WTC11 (cell line): ENCODE measurements at regions not wholly inside any gene's neighbourhood (a gene's known extent, or its start where the extent isn't known, plus 50 kb on each side); places are given as distances from the start of the nearest gene placed in this dataset.

Source experiments
- ATAC-seq: fragments of 200-7000 bp; cut with Tn5 transposase; 2 replicates; pipeline ENCODE4 v1.10.0; 2021; ENCODE audit warnings: mild to moderate bottlenecking, moderate library complexity
- CTCF ChIA-PET: fragments of 300-600 bp; sonication (Branson Sonifier 250); formaldehyde crosslinking; loops from one replicate; lab custom pipeline; 2021; ENCODE audit warnings: antibody characterized with exemption; lab: Charles Lee
- POLR2A ChIA-PET: fragments of 350-600 bp; sonication (Branson Sonifier 250); formaldehyde crosslinking; loops from one replicate; lab custom pipeline; 2021; ENCODE audit warnings: antibody characterized with exemption; lab: Charles Lee
- DNase-seq: peaks from one replicate; pipeline ENCODE4 v3.0.0; 2021; ENCODE audit warnings: low spot score
- H3K27ac Mint-ChIP-seq: 2 replicates; pipeline ENCODE4 v1.8.0; 2021; ENCODE audit warnings: mixed read lengths
- H3K27me3 Mint-ChIP-seq: 2 replicates; pipeline ENCODE4 v1.8.0; 2021; ENCODE audit warnings: low read depth, mild to moderate bottlenecking, moderate library complexity, mixed read lengths
- H3K36me3 Mint-ChIP-seq: 2 replicates; pipeline ENCODE4 v1.8.0; 2021; ENCODE audit warnings: mixed read lengths
- H3K4me1 Mint-ChIP-seq: 2 replicates; pipeline ENCODE4 v1.8.0; 2022; ENCODE audit warnings: mixed read lengths
- H3K4me3 Mint-ChIP-seq: 2 replicates; pipeline ENCODE4 v1.8.0; 2021; ENCODE audit warnings: mild to moderate bottlenecking, moderate library complexity, mixed read lengths
- H3K9me3 Mint-ChIP-seq: 2 replicates; pipeline ENCODE4 v1.8.0; 2021; ENCODE audit warnings: mixed read lengths
- CBFB ChIP-seq: sonication (generic); formaldehyde crosslinking; IDR thresholded peaks from 2 replicates; pipeline ENCODE4 v1.8.1; 2022; ENCODE audit warnings: mild to moderate bottlenecking, low read depth, missing genetic modification reagents
- ELF4 ChIP-seq: sonication (generic); formaldehyde crosslinking; IDR thresholded peaks from 2 replicates; pipeline ENCODE4 v1.8.1; 2022; ENCODE audit warnings: low read depth, mild to moderate bottlenecking, moderate library complexity, missing genetic modification reagents
- EMX1 ChIP-seq: fragments of 250-450 bp; sonication (Bioruptor Pico); IDR thresholded peaks from 2 replicates; pipeline ENCODE4 v1.8.0; 2021; ENCODE audit warnings: mild to moderate bottlenecking
- IRF2 ChIP-seq: sonication (generic); formaldehyde crosslinking; IDR thresholded peaks from 2 replicates; pipeline ENCODE4 v1.8.0; 2022; ENCODE audit warnings: low read depth, missing genetic modification reagents, borderline replicate concordance
- KAT7 ChIP-seq: sonication (generic); formaldehyde crosslinking; IDR thresholded peaks from 2 replicates; pipeline ENCODE4 v1.8.1; 2023; ENCODE audit warnings: missing genetic modification reagents, mild to moderate bottlenecking, borderline replicate concordance
- MXD4 ChIP-seq: fragments of 250-450 bp; sonication (Bioruptor Pico); IDR thresholded peaks from 2 replicates; pipeline ENCODE4 v1.8.0; 2021; ENCODE audit warnings: mild to moderate bottlenecking, moderate library complexity, borderline replicate concordance
- NFE2L1 ChIP-seq: sonication (generic); formaldehyde crosslinking; IDR thresholded peaks from 2 replicates; pipeline ENCODE4 v1.8.1; 2023; ENCODE audit warnings: missing genetic modification reagents
- NR2C2 ChIP-seq: sonication (generic); formaldehyde crosslinking; IDR thresholded peaks from 2 replicates; pipeline ENCODE4 v1.8.0; 2022; ENCODE audit warnings: mild to moderate bottlenecking, missing genetic modification reagents
- SMAD3 ChIP-seq: sonication (generic); formaldehyde crosslinking; IDR thresholded peaks from 2 replicates; pipeline ENCODE4 v1.8.0; 2022; ENCODE audit warnings: missing genetic modification reagents, mild to moderate bottlenecking, borderline replicate concordance
- SP1 ChIP-seq: sonication (generic); formaldehyde crosslinking; conservative IDR thresholded peaks from 2 replicates; pipeline ENCODE4 v1.8.1; 2022; ENCODE audit warnings: missing genetic modification reagents
- TEAD1 ChIP-seq: sonication (generic); formaldehyde crosslinking; IDR thresholded peaks from 2 replicates; pipeline ENCODE4 v1.8.0; 2022; ENCODE audit warnings: mild to moderate bottlenecking, missing genetic modification reagents
- ZNF219 ChIP-seq: sonication (generic); formaldehyde crosslinking; IDR thresholded peaks from 2 replicates; pipeline ENCODE4 v1.8.0; 2023; ENCODE audit warnings: missing genetic modification reagents, mild to moderate bottlenecking, borderline replicate concordance
- ZNF263 ChIP-seq: sonication (generic); formaldehyde crosslinking; IDR thresholded peaks from 2 replicates; pipeline ENCODE4 v1.8.1; 2022; ENCODE audit warnings: low read depth, mild to moderate bottlenecking, moderate library complexity, missing genetic modification reagents
- ZNF317 ChIP-seq: sonication (generic); formaldehyde crosslinking; IDR thresholded peaks from 2 replicates; pipeline ENCODE4 v1.8.1; 2023; ENCODE audit warnings: low read depth, mild to moderate bottlenecking, moderate library complexity, missing genetic modification reagents, borderline replicate concordance
- TF ChIP-seq, protein P1 (sequence below): sonication (generic); formaldehyde crosslinking; conservative IDR thresholded peaks from 2 replicates; pipeline ENCODE4 v1.8.1; 2023; ENCODE audit warnings: mild to moderate bottlenecking, low read depth, missing genetic modification reagents, moderate library complexity
- TF ChIP-seq, protein P2 (sequence below): sonication (generic); formaldehyde crosslinking; IDR thresholded peaks from 2 replicates; pipeline ENCODE4 v1.8.0; 2023; ENCODE audit warnings: missing genetic modification reagents
- TF ChIP-seq, protein P3 (sequence below): sonication (generic); formaldehyde crosslinking; IDR thresholded peaks from 2 replicates; pipeline ENCODE4 v1.8.1; 2022; ENCODE audit warnings: mild to moderate bottlenecking, missing genetic modification reagents, moderate library complexity, borderline replicate concordance
- TF ChIP-seq, protein P4 (sequence below): sonication (generic); formaldehyde crosslinking; IDR thresholded peaks from 2 replicates; pipeline ENCODE4 v1.8.1; 2023; ENCODE audit warnings: mild to moderate bottlenecking, missing genetic modification reagents, moderate library complexity
- TF ChIP-seq, protein P5 (sequence below): sonication (generic); formaldehyde crosslinking; IDR thresholded peaks from 2 replicates; pipeline ENCODE4 v1.8.1; 2022; ENCODE audit warnings: mild to moderate bottlenecking, moderate library complexity, missing genetic modification reagents

DNA sequence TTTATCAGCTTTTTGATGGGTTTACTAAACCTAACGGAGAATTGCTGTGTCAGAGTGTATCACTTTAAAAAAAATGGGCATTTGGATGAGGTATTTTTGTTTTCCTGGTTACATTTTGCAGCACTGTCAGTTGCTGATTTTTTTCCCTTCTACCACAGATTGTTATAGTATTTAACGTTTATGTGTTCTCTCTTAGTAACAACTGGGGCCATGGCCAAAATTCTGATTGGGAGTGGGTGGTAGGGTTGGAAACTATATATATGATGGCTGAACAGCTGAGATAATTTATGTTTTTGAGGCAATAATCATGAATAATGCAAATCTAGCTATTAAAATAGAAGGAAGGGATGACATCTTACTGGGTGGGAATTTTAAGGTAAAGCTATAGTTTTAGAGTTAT, 229.4 kb upstream of the SUCLG2 start (continued):
- TF ChIP-seq, protein P1, sequence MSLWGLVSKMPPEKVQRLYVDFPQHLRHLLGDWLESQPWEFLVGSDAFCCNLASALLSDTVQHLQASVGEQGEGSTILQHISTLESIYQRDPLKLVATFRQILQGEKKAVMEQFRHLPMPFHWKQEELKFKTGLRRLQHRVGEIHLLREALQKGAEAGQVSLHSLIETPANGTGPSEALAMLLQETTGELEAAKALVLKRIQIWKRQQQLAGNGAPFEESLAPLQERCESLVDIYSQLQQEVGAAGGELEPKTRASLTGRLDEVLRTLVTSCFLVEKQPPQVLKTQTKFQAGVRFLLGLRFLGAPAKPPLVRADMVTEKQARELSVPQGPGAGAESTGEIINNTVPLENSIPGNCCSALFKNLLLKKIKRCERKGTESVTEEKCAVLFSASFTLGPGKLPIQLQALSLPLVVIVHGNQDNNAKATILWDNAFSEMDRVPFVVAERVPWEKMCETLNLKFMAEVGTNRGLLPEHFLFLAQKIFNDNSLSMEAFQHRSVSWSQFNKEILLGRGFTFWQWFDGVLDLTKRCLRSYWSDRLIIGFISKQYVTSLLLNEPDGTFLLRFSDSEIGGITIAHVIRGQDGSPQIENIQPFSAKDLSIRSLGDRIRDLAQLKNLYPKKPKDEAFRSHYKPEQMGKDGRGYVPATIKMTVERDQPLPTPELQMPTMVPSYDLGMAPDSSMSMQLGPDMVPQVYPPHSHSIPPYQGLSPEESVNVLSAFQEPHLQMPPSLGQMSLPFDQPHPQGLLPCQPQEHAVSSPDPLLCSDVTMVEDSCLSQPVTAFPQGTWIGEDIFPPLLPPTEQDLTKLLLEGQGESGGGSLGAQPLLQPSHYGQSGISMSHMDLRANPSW (CRISPR knock-in tag) = no peak
- TF ChIP-seq MXD4 (CRISPR knock-in tag) (no peak), ZNF219 (no peak), TEAD1 (CRISPR knock-in tag) (no peak), CBFB (CRISPR knock-in tag) (no peak)

DNA sequence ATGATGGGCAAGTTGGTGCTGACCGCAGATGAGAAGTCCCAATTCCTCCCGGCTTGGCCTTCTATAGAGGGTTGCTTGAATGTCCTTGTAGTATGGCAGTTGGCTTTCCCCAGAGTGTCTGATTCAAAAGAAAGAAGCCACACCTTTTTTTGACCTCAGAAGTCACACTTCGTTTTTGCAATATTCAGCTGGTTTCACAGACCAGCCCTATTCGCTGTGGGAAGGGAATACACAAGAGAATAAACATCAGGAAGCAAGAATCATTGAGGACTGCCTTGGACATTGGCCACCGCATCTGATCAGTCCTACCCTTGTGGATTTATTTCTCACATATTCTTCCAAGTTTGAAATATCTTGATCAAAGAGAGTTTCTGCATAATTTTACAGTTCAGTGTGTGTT, 228.6 kb upstream of the SUCLG2 start:
- no peak for DNase-seq
- peaks cover 8% of the 10 kb centered on the region for H3K9me3 Mint-ChIP-seq
- ChIA-PET CTCF (no interaction called here), POLR2A (interaction anchor here (0.6 kb wide), 1 partner anchor 498 kb away, joined by 3 read pairs; no protein-coding TSS in a partner anchor)
- TF ChIP-seq, protein P2, sequence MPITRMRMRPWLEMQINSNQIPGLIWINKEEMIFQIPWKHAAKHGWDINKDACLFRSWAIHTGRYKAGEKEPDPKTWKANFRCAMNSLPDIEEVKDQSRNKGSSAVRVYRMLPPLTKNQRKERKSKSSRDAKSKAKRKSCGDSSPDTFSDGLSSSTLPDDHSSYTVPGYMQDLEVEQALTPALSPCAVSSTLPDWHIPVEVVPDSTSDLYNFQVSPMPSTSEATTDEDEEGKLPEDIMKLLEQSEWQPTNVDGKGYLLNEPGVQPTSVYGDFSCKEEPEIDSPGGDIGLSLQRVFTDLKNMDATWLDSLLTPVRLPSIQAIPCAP (CRISPR knock-in tag) = no peak
- no peak for TF ChIP-seq ZNF317 (CRISPR knock-in tag)
- TF ChIP-seq EMX1 (CRISPR knock-in tag) = no peak
- no peak for TF ChIP-seq IRF2 (CRISPR knock-in tag)
- no peak overlapping the region for H3K4me3 Mint-ChIP-seq
- no peak for ATAC-seq
- no peak overlapping the region for H3K27ac Mint-ChIP-seq
- no peaks in the 10 kb centered on the region for H3K27me3 Mint-ChIP-seq
- peaks cover 4% of the 10 kb centered on the region for H3K36me3 Mint-ChIP-seq
- no peaks in the 10 kb centered on the region for H3K4me1 Mint-ChIP-seq

DNA sequence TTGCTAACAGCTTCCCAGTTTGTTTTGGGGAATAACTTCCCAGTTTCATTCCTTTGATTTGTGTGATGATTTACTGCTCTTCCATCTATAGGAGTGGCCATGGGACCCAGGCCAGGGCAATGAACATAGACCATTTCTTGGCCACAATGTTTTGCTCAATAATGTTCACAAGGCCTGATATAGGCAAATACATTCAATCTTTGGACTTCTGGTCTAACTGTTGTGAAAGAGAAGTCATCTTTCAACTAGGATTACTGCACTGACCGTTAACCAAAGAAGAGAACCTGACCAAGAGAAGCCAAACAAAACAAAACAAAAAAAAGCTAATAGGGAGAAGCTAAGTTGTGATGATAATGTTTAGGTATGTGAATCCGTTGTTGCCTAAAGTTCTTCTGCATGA, 221.8 kb upstream of the SUCLG2 start:
- ChIA-PET CTCF (no interaction called here), POLR2A (no interaction called here)
- Mint-ChIP-seq H3K4me1 (no peaks in the 10 kb centered on the region), H3K27ac (no peak overlapping the region), H3K9me3 (no peaks in the 10 kb centered on the region), H3K27me3 (no peaks in the 10 kb centered on the region), H3K36me3 (no peaks in the 10 kb centered on the region), H3K4me3 (no peak overlapping the region)
- TF ChIP-seq KAT7 (CRISPR knock-in tag) = no peak
- TF ChIP-seq, protein P3, sequence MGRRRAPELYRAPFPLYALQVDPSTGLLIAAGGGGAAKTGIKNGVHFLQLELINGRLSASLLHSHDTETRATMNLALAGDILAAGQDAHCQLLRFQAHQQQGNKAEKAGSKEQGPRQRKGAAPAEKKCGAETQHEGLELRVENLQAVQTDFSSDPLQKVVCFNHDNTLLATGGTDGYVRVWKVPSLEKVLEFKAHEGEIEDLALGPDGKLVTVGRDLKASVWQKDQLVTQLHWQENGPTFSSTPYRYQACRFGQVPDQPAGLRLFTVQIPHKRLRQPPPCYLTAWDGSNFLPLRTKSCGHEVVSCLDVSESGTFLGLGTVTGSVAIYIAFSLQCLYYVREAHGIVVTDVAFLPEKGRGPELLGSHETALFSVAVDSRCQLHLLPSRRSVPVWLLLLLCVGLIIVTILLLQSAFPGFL (CRISPR knock-in tag) = no peak
- TF ChIP-seq ELF4 (CRISPR knock-in tag) = no peak
- no peak for TF ChIP-seq SMAD3 (CRISPR knock-in tag)
- TF ChIP-seq SP1 (CRISPR knock-in tag) = no peak
- no peak for TF ChIP-seq NR2C2 (CRISPR knock-in tag)
- TF ChIP-seq, protein P4, sequence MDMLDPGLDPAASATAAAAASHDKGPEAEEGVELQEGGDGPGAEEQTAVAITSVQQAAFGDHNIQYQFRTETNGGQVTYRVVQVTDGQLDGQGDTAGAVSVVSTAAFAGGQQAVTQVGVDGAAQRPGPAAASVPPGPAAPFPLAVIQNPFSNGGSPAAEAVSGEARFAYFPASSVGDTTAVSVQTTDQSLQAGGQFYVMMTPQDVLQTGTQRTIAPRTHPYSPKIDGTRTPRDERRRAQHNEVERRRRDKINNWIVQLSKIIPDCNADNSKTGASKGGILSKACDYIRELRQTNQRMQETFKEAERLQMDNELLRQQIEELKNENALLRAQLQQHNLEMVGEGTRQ (CRISPR knock-in tag) = no peak
- no peak for TF ChIP-seq ZNF263
- TF ChIP-seq, protein P5, sequence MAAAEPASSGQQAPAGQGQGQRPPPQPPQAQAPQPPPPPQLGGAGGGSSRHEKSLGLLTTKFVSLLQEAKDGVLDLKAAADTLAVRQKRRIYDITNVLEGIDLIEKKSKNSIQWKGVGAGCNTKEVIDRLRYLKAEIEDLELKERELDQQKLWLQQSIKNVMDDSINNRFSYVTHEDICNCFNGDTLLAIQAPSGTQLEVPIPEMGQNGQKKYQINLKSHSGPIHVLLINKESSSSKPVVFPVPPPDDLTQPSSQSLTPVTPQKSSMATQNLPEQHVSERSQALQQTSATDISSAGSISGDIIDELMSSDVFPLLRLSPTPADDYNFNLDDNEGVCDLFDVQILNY = no peak
- TF ChIP-seq NFE2L1 (CRISPR knock-in tag) = no peak
- ATAC-seq (no peak), DNase-seq (no peak)
